ENCODE measurements at regions not wholly inside any gene's neighbourhood (a gene's known extent, or its start where the extent isn't known, plus 50 kb on each side); places are given as distances from the start of the nearest gene placed in this dataset.

DNA sequence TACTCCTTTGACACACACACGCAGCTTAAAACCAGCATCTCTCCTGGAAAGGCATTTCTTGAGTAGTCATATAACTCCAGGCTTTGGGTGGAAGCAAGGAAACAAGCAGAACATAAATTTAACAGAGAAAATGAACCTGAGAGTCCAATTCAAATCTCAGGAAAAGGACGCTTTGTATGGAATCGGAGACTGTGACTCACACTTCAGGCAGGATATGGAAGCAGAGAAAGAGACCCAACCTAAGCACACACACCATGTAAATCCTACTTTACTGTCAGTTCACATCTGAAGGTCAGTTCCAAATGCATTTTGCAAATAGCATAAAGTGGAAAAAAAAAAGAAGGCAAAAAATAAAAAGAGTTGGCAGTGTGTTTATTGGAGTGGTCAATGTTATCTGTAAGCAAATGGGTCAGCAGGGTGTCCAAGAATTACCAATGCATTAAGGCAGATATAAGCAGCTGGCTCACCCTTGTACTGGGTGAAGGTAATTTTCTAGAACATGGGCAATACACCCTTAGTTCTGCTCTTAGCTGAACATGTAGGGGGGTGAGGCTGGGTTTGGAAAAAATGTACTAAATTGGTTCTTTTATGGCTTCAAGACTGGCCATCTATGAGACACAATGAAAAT is 283.7 kb upstream of the NT5E start:
- no peaks in the 10 kb centered on the region for H4K20me1 ChIP-seq (ENCODE audit: insufficient read depth, low read length)
- no peaks in the 10 kb centered on the region for H3K4me1 ChIP-seq (ENCODE audit: low read length)
- no peak overlapping the region for H3K27ac ChIP-seq (ENCODE audit: low read length)
- H3K4me2 ChIP-seq (ENCODE audit: low read depth, low read length): no peak overlapping the region
- TF ChIP-seq EZH2 (optimal IDR thresholded peaks at IDR 0.05; ENCODE audit: low read depth, low read length): no peak
- TF ChIP-seq EZH2phosphoT487 (IDR thresholded peaks at IDR 0.05; ENCODE audit: low read length): no peak
- TF ChIP-seq, protein P1, sequence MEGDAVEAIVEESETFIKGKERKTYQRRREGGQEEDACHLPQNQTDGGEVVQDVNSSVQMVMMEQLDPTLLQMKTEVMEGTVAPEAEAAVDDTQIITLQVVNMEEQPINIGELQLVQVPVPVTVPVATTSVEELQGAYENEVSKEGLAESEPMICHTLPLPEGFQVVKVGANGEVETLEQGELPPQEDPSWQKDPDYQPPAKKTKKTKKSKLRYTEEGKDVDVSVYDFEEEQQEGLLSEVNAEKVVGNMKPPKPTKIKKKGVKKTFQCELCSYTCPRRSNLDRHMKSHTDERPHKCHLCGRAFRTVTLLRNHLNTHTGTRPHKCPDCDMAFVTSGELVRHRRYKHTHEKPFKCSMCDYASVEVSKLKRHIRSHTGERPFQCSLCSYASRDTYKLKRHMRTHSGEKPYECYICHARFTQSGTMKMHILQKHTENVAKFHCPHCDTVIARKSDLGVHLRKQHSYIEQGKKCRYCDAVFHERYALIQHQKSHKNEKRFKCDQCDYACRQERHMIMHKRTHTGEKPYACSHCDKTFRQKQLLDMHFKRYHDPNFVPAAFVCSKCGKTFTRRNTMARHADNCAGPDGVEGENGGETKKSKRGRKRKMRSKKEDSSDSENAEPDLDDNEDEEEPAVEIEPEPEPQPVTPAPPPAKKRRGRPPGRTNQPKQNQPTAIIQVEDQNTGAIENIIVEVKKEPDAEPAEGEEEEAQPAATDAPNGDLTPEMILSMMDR (IDR thresholded peaks at IDR 0.05; ENCODE audit: low read length): no peak
- DNase-seq: no peak
- no peaks in the 10 kb centered on the region for H3F3A ChIP-seq (ENCODE audit: insufficient read depth, low read length)
- H3K9me3 ChIP-seq (replicated peaks; ENCODE audit: insufficient read depth, low read length): no peaks in the 10 kb centered on the region
- no peak overlapping the region for H3K9ac ChIP-seq (ENCODE audit: low read length)
- H3K9me2 ChIP-seq (replicated peaks; ENCODE audit: insufficient read depth, low read length): no peaks in the 10 kb centered on the region
- no peaks in the 10 kb centered on the region for H3K79me2 ChIP-seq (ENCODE audit: low read length)
- no peaks in the 10 kb centered on the region for H3K27me3 ChIP-seq (replicated peaks; ENCODE audit: insufficient read depth, low read length)
- no peak overlapping the region for H3K4me3 ChIP-seq (ENCODE audit: low read length)
- no peak overlapping the region for H2AFZ ChIP-seq (ENCODE audit: low read length)
- no peaks in the 10 kb centered on the region for H3K36me3 ChIP-seq (replicated peaks; ENCODE audit: insufficient read depth, low read length)

DNA sequence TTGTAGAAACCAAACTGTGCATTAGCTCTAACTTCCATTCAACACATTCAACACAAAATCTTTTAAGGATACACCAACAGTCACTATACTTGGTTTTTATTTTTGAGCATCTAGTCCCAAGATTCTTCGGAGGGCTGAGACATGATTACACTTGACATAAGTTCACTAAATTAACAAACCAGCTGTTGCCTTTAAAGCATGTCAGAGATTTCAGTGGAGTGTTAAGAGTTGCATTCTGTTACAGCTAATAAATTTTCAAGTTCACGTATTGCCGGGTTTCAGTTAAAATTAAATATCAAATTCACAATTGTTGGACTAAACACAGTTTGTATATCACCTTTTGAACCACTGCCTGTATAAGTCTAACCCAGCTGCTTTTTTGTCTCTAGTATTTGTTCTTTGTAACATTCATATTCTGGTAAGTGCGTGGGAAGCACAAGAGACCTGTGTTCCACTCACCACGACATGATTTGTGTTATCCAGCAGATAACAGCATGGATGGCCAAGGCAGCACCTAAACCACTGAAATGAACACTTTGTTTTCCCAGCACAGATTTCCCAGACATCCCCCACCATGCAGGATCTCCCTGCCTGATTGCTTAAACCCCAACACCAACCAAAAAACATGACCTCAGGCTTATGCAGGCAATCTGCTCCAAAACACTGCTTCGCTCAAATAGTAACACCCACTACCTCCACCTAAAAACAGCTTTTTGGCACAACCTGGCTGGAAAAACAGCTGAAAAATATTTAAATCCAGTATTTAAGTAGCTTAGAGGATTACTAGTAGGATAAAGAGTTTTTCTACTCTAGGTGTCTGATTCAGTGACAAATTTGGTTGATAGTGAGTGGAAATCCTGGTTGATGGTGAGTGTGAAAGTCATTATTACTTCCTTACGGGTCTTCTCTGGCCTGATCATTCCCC is 286.5 kb upstream of the NT5E start:
- Histone ChIP-seq H3K4me1 (ENCODE audit: low read length) (no peaks in the 10 kb centered on the region), H3K27ac (ENCODE audit: low read length) (no peak overlapping the region), H3K9ac (ENCODE audit: low read length) (no peak overlapping the region), H3F3A (ENCODE audit: insufficient read depth, low read length) (no peaks in the 10 kb centered on the region), H3K4me2 (ENCODE audit: low read depth, low read length) (no peak overlapping the region), H2AFZ (ENCODE audit: low read length) (no peak overlapping the region), H3K9me3 (replicated peaks; ENCODE audit: insufficient read depth, low read length) (no peaks in the 10 kb centered on the region), H3K9me2 (replicated peaks; ENCODE audit: insufficient read depth, low read length) (no peaks in the 10 kb centered on the region), H4K20me1 (ENCODE audit: insufficient read depth, low read length) (no peaks in the 10 kb centered on the region), H3K27me3 (replicated peaks; ENCODE audit: insufficient read depth, low read length) (no peaks in the 10 kb centered on the region), H3K36me3 (replicated peaks; ENCODE audit: insufficient read depth, low read length) (no peaks in the 10 kb centered on the region), H3K79me2 (ENCODE audit: low read length) (no peaks in the 10 kb centered on the region), H3K4me3 (ENCODE audit: low read length) (no peak overlapping the region)
- TF ChIP-seq EZH2phosphoT487 (IDR thresholded peaks at IDR 0.05; ENCODE audit: low read length) (no peak), EZH2 (optimal IDR thresholded peaks at IDR 0.05; ENCODE audit: low read depth, low read length) (no peak)
- TF ChIP-seq, protein P1 (IDR thresholded peaks at IDR 0.05; ENCODE audit: low read length): no peak
- DNase-seq: no peak

DNA sequence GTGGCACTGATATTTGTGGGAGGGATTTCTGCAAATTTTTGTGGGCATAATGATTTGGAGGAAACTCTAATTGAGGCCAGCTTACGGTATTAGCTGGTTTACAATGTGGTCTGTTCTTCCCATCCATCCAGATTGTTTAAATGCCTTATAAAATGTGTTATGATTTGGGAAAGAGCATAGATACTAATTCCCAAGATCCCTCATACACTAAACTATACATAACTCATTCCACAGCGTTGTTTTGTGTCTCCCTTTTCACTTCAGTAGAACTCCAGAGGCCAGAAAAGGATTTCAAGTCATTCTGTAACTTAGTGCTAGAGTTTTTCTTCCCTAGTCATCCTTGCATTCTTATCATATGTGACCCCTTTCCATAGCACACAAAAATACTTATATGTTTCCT is 292.6 kb upstream of the NT5E start:
- no peaks in the 10 kb centered on the region for H4K20me1 ChIP-seq (ENCODE audit: insufficient read depth, low read length)
- H3K27ac ChIP-seq (ENCODE audit: low read length): no peak overlapping the region
- H3K9ac ChIP-seq (ENCODE audit: low read length): no peak overlapping the region
- H3K4me2 ChIP-seq (ENCODE audit: low read depth, low read length): no peak overlapping the region
- no peak overlapping the region for H3K4me3 ChIP-seq (ENCODE audit: low read length)
- no peaks in the 10 kb centered on the region for H3K9me2 ChIP-seq (replicated peaks; ENCODE audit: insufficient read depth, low read length)
- no peaks in the 10 kb centered on the region for H3K9me3 ChIP-seq (replicated peaks; ENCODE audit: insufficient read depth, low read length)
- no peak for DNase-seq
- no peaks in the 10 kb centered on the region for H3F3A ChIP-seq (ENCODE audit: insufficient read depth, low read length)
- TF ChIP-seq, protein P1 (IDR thresholded peaks at IDR 0.05; ENCODE audit: low read length): no peak
- TF ChIP-seq EZH2 (optimal IDR thresholded peaks at IDR 0.05; ENCODE audit: low read depth, low read length): no peak
- H2AFZ ChIP-seq (ENCODE audit: low read length): no peak overlapping the region
- H3K36me3 ChIP-seq (replicated peaks; ENCODE audit: insufficient read depth, low read length): no peaks in the 10 kb centered on the region
- H3K79me2 ChIP-seq (ENCODE audit: low read length): no peaks in the 10 kb centered on the region
- H3K27me3 ChIP-seq (replicated peaks; ENCODE audit: insufficient read depth, low read length): no peaks in the 10 kb centered on the region
- no peaks in the 10 kb centered on the region for H3K4me1 ChIP-seq (ENCODE audit: low read length)
